HL-60 (cell line): ENCODE measurements at regions not wholly inside any gene's neighbourhood (a gene's known extent, or its start where the extent isn't known, plus 50 kb on each side); places are given as distances from the start of the nearest gene placed in this dataset.

Experiments
- DNase-seq, 2 experiments: peaks; one replicate each; pipeline ENCODE4 v3.0.0-alpha.2; 2010 to 2020; ENCODE audit warnings: low read depth in 1 of 2, low spot score in 1 of 2
- H3K27ac ChIP-seq: fragments of 250-450 bp; sonication (Bioruptor Pico); replicated peaks from 2 replicates; pipeline ENCODE4 v1.5.1; 2020; ENCODE audit warnings: mild to moderate bottlenecking, moderate library complexity
- H3K27me3 ChIP-seq: fragments of 250-450 bp; sonication (Bioruptor Pico); 2 replicates; pipeline ENCODE4 v1.5.1; 2021; ENCODE audit warnings: mild to moderate bottlenecking, moderate library complexity; ENCODE audit not compliant: insufficient read depth, poor library complexity, severe bottlenecking
- H3K4me3 ChIP-seq: replicated peaks from 2 replicates; pipeline ENCODE4 v1.5.1; 2011; ENCODE audit warnings: mild to moderate bottlenecking, control low read depth, low read length; ENCODE audit not compliant: insufficient read depth
- CTCF ChIP-seq: IDR thresholded peaks from one replicate; pipeline ENCODE4 v1.5.1; 2011; ENCODE audit warnings: low read length, control low read depth, inconsistent platforms; ENCODE audit not compliant: insufficient read depth
- GABPA ChIP-seq: IDR thresholded peaks from 2 replicates; pipeline ENCODE4 v1.6.1; 2012; ENCODE audit warnings: low read depth
- POLR2AphosphoS5 ChIP-seq: IDR thresholded peaks from 2 replicates; pipeline ENCODE4 v1.6.1; 2012; ENCODE audit warnings: low read depth
- REST ChIP-seq: IDR thresholded peaks from 2 replicates; pipeline ENCODE4 v1.6.1; 2012; ENCODE audit warnings: low read depth; ENCODE audit not compliant: insufficient replicate concordance
- SPI1 ChIP-seq: IDR thresholded peaks from 2 replicates; pipeline ENCODE4 v1.6.1; 2012; ENCODE audit warnings: low read depth, mild to moderate bottlenecking, borderline replicate concordance

- H3K27me3 ChIP-seq = peaks cover 28% of the 10 kb centered on the region
- no peak overlapping the region for H3K4me3 ChIP-seq
- DNase-seq = no peak
- TF ChIP-seq POLR2AphosphoS5 (no peak), REST (peak; percentile 76)
- no peak overlapping the region for H3K27ac ChIP-seq
Observed at GRCh38 chr5:1669276-1670155, 130.1 kb downstream of the MRPL36 start.

GRCh38 chr5:1668141-1668721 is 131.4 kb downstream of the MRPL36 start:
- peaks cover 28% of the 10 kb centered on the region for H3K27me3 ChIP-seq
- no peak overlapping the region for H3K4me3 ChIP-seq

GRCh38 chr5:1667648-1668140 is 131.9 kb downstream of the MRPL36 start:
- Histone ChIP-seq H3K4me3 (no peak overlapping the region), H3K27ac (no peak overlapping the region), H3K27me3 (peaks cover 22% of the 10 kb centered on the region)
- TF ChIP-seq REST = no peak
- TF ChIP-seq POLR2AphosphoS5 = no peak
- no peak for TF ChIP-seq CTCF
- no peak for TF ChIP-seq SPI1
- DNase-seq = no peak

More at GRCh38 chr5:1668141-1668721, 131.4 kb downstream of the MRPL36 start:
- no peak overlapping the region for H3K27ac ChIP-seq
- TF ChIP-seq REST (no peak), SPI1 (no peak), GABPA (no peak), CTCF (no peak)
- no peak for DNase-seq
